ENCODE measurements at regions not wholly inside any gene's neighbourhood (a gene's known extent, or its start where the extent isn't known, plus 50 kb on each side); places are given as distances from the start of the nearest gene placed in this dataset.

DNA sequence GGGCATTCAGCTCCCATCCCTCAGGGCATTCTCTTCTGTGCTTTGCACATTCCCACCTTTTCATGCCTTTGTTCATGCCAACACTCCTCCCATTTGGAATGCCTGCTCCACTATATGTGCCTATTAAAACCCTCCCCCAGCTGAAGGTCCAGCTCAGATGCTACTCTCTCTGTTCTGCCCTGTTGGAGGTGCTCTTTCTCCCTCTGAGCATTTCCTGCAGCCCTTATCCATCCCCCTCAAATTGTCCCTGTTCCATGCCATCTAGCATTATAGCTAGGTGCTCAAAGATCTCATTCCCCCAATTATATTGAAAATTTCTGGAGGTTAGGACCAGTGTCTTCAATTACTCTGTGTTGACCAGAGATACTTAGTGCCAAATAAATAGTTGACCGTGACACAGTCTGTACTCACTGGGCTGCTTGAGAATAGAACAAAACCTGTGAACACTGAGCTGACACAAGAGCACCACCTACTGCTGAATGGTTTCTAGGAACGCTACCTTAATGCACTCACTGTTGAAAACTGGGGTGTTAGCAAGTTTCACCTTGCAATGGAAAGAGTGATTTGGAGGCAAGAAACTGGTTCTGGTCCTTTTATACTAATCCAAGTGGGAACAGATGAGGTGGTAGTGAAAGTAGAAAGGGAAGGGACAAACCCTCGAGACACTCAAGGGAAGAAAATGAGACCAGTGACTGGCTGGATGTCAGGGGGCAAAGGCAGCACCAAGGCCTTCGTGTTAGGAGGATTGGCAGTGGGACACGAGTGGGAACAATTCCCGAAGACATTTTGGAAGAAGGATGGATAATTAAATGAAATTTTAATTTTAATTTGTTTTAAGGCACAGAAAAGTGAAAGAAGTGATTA lies 289.8 kb upstream of the ROPN1 start:
- DNase-seq: no peak

DNA sequence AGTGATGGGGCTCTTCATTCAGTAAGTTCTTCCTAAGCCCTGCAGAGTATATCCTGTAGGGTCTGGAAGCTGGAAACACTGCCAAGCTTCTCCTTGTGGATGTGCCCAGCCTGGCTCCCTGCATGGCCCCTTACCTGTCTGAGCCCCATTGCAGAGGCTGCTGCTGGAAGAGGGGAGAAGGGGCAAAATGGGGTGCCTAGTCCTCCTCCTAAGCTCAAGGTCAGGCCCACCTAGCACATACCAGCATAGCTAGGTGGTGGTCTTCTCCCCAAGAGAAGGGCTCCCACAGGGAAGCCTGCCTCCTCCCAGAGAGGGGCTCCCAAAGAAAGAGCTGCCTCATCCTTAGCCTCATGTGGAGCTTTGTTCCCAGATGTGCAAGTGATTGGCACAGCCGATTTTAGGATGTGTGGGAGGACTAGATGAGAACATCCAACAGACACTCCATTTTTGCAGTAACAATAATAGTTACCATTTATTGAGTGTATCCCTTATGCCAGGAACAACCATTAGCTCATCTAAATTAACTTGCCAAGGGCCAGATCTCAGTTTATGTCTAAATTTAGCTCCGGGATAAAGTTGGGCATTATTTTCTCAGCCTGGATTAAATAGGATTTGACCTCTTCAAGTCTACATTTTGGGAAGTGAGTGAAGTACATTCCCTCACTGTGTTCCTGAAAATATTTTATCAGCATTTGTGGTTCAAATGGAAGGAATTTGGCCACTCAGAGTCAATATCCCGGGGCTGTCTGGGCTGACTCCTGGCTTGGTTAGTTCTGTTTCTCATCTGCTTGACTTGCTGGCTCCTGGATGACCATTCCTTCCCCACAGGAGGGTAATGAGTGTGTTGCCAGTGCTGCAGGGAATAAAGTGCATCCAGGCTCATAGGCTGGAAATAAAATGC lies 291.1 kb upstream of the ROPN1 start:
- no peak for DNase-seq

DNA sequence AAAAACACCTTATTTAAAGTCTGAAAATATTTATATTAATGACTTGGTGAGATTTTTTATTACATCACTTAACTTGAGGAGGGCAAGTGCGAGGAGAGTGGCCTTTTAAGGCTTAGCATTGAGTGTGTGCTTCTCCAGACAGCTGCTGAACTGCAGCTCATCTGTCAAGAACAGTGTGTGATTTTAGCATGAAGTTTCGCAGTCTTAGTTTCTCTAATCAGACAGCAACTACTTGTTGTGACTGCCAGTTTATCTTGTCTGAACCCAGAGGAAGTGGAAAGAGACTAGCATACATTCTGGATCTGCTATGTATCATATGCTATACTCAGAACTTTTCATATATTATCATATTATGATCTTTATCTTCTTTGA lies 291.7 kb upstream of the ROPN1 start:
- DNase-seq: no peak

DNA sequence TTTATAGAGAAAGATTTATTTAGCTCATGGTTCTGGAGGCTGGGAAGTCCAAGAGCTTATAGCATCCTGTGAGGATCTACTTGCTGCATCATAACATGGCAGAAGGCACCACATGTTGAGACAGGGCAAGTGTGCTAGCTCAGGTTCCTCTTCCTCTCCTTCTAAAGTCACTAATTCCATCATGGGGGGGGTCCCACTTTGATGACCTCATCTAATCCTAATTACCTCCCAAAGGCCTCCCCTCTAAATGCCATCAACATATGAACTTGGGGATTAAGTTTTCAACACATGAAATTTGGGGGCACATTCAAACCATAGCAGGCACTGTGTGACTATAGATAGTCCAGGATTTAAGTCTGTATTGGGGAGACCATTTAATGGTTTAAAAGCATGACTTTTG lies 297.1 kb upstream of the ROPN1 start:
- no peak for DNase-seq

DNA sequence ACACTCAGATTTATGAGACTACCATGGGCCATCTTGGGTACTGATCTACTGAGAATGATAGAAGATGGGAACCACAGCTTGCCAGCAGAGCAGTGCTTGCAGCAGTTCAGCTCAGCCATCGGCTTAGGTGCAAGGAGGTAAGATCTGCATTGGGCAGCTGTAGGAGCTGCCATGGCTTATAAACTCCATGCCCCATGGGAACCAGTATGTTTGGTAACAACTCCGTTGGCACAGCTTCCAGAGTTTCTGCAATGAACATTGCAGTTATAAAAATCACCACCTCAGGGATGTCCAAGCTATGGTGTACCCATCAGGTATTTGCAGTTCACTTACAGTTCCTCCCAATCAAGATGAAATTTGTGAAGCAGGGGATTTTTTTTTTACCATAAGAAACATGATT lies 299.1 kb upstream of the ROPN1 start:
- no peak for DNase-seq

DNA sequence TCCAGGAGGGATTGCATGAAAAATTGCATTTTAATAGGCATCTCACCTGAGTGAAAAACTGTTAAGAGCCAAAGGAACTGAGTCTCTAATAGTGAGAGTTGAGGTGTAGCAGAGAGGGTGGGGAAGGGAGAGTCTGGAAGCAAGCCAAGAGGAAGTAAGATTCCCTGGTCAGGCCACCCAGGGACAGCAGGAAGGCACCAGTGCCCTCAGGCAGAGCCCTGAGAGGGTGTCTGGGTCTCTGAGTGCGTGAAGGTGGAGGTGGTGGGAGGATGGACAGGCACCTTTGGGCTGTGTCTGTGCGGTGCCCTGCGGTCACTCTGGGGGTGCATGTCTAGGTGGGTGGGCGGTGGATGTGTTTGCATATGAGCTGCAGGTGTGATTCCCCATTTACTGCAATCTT lies 300.4 kb upstream of the ROPN1 start:
- no peak for DNase-seq

DNA sequence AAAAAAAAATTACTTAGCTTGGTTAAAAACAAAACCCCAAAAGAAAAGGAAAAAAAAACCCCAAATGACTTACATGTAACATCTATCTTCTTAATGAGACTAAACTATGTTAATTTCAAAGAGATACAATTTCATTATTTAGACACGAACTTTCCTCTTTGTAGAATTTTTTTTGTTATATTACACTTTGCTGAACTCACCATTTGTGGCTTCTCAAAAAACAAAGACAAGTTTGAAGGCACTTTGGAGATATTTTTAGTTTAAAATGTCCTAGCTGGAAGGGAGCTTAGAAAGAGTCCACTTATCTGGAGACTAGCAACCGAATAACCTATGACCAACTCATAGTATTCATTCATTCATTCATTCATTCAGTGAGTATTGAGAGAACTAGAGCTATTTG lies 301.7 kb upstream of the ROPN1 start:
- no peak for DNase-seq

DNA sequence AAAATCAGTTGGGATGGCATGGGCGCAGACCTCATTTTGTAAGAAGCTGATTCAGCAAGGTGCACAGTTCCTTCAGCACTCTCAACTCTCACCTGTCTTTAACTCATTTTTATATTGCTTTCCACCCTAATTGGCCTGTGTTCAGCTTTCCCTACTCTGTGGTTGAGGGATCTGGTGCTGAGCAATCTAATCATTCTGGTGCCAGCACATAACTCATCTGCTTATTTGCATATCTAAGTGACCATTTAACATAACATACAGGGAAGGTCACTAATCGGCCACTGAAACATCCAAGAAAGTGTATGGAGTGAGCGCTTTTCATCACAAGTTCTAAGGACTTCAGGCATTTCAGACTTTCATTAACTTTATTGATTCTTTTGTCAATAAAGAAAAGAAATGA lies 303.4 kb upstream of the ROPN1 start:
- no peak for DNase-seq

DNA sequence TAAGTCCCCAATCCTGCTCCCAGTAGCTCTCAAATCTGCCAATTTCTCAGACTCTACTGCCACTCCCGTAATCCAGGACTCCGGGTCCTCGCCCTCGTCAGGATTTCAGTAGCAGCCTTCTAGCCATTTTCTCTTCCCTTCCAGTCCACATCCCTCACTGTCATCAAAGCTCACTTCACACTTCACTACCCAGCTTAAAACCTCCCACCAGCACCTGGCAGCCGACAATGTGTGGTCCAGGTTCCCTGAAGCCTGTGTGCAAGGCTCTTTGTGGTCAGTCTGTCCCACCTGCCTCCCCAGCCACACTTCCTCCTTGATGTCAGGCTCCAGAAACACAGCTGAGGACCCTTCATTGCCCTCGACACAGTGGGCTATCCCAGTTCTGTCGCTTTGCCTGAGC lies 304.5 kb upstream of the ROPN1 start:
- DNase-seq: no peak

DNA sequence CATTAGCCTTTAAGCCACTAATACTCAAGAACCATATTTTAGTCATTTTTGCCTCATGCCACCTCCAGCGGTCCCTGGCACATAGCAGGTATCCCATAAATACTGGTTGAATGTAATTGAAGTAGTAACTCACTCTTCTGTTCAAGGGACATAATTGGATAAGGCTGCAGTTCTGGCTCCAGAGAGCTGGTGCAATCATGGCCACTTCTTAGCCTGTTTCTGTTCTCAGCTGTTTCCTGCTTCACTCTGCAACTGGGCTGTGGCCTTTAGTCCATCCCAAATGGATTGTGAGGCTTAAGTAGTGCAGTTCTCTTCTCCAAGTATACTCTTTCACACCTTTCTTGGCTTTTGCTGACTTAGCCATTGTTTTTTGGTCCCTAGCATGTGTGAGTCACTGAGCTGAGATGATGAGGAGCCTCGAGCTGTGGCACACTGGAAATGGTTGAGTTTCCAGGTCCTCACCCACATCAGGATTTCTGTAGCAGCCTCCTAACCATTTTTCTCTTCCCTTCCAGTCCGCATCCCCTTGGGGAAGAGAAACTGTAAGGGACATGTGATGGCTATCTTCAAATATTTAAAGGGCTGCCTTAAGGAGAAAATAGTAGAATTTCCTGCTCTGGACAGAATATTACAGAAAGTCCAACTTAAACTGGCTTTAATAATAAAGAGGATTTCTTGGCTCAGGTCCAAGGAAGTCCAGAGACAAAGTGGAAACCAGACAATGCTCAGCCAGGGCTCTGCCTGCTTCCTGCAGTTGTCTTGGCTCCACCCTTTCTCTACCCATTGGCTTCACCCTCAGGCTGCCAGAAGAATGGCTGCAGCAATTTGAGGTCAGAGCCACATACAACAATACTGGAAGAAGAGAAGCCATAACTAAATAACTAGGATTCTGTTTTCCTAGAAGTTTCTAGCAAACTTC lies 305.4 kb upstream of the ROPN1 start:
- no peak for DNase-seq

DNA sequence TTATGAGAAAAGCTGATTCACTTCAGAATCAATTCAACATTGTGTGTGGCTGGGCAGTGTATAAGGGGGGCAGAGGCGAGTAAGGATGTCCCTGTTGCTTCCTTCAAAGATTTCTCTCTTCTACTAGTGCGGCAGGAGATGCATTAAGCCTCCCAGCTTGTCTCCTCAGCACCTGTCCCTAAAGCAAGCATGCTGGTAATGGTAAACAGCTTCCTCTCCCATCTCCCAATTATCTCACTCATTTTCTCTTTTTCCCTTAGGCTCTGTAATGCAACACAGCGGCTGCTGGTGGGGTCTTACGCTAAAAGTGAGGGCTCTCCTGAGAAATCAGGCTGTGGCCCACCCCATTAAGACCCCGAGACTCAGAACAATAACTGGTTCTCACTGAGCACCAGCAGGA lies 306.4 kb upstream of the ROPN1 start:
- no peak for DNase-seq

DNA sequence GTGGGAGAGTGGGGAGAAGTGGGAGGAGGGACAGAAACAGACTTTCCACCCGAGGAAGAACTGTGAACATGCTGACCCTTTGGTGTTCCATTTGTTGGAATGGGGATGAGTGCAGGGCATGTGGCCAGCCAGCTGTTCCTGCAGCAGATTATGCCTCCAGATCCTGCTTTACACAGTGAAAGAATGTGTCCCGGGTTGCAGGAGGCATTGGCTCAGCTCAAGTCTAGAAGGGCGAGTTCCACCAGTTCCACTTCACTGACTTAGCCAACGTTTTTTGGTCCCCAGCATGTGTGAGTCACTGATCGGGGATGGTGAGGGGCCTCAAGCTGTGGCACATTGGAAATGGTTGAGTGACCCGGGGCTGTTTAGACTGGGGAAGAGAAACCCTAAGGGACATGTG lies 307.0 kb upstream of the ROPN1 start:
- DNase-seq: no peak

DNA sequence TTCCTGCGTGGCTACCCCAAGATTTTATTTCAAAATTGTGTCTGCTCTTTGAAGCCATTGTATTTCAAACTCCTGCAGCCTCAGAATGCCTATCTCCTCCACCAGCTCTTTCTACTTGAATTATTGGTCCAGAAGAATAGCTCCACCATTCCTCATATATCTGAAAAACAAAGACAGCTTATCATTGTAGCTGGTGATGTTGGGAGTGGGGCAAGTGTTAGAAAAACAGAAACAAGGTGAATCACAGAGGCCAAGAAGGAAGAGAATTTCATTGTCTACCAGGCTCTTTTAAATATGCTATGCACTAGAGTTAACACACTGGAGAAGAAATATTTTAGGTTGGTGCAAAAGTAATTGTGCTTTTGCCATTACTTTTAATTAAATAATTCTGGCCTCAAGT lies 307.9 kb upstream of the ROPN1 start:
- no peak for DNase-seq

DNA sequence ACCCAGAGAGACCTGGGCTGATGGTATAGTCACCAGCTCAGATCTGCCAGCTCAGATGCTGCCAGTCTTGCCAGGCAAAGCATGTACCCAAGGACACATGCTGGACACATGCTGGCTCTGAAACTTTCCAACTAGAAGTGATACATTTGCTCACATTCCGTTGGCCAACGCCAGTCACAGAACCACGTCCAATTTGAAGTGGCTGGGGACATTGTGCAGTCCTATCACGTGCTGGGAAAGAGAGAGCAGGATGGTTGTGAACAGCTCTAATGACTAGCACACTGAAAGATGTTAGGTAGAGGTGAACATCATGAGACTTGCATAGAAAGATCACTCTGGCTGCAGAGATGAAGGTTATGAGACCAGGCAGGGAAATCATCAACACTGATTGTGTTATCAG lies 308.5 kb upstream of the ROPN1 start:
- DNase-seq: no peak

DNA sequence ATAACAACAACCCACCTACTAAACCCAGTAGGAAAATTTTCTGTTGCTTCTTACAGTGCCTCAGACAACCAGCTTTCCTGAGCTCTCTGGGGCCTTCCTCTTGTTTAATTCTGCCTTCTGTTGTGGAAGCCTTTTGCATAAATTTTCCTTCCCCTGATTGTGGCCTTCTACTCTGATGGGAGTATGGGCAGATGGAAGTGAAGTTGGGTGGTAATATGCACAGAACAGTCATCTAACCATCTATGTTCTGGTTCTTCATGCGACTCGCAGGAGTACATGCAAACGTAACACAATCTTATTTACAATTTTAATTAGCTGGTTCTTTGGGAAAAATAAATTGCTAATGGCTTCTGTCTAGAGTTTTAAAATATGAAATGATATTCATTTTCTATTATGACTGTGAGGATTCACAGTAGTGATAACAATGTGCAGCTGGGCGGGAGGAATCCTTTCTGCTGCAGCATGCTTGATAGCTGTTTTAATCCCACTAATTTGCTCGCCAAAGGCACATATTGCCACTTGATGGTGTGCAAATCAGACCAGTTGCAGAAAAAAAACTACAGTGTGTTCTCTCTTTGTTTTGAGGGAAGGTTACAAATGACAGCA lies 311.5 kb upstream of the ROPN1 start:
- DNase-seq: no peak

DNA sequence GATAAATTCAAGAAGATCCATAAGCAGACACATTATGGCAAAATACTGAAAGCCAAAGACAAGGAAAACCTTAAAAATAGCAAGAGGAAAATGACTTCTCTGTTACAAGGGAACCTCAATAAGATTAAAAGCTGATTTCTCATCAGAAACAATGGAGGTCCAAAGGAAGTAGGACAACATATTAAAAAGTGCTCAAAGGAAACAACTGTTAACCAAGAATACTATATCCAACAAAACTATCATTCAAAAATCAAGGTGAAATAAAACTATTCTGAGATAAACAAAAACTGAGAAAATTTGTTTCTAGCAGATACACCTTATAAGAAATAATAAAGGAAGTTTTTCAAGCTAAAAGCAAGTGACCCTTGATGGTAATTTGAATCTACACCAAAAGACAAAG lies 314.7 kb upstream of the ROPN1 start:
- no peak for DNase-seq

DNA sequence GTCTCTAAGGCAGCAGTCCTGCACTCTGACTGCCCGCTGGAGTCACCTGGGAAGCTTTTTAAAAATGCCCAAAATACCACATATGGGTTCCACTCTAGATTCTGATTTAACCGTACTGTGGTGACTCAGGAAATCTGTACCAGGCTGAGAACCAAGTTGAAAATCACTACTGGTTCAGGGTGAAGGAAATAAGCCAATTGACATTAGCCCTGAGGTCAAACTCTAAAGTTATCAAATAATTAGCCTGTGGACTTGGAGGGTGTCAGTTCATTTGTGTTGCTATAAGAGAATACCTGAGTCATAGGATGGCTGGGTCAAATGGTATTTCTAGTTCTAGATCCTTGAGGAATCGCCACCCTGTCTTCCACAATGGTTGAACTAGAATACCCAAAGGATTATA lies 321.7 kb upstream of the ROPN1 start:
- DNase-seq: no peak

DNA sequence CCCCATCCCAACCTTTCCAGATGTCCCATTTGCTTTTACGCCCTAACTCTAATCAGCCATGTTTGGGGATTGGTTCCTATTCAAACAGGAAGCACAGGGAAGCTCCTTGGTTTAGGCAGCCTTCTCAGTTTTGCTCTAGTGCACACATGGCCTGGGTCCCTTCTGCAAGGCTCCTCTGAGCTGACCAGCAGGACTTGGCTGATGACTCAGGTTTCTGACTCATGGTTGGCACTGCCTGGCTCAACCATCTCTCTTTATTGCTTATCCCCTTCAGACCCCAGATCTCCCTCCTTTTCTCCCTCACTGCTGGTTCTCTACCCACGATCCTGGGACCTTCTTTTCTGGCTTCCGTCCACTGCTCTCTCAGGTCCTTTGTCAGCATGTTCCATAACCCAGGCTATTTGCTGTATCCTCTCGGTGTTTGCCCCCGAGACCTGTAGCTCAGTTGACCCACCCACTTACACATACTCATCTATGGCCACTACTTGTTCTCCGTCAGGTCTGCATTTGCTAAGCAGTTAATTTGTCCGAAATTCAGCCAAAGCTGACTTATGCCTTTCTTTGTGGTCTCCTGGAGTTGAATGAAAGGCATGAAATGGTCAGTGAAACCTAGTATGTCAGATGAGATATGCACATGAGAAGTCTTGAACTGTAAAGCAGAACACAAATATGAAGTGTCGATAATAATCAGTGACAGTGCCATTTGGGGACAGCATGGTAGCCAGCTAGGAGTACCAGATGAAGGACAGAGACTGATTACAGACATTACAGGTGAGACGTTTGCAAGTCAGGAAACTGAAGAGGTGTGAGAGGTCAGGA lies 323.5 kb upstream of the ROPN1 start:
- no peak for DNase-seq

DNA sequence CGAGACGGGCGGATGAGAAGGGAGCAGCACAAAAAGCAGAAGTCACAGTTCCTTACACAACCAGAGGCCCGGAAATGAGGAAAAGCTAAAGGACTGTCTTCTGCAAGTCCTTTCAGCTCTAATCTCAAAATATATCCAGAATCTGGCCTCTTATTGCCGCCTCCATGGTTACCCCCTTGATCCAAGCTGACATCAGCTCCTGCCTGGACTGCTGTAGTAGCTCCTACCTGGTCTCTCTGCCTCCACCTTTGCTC lies 324.0 kb upstream of the ROPN1 start:
- no peak for DNase-seq

DNA sequence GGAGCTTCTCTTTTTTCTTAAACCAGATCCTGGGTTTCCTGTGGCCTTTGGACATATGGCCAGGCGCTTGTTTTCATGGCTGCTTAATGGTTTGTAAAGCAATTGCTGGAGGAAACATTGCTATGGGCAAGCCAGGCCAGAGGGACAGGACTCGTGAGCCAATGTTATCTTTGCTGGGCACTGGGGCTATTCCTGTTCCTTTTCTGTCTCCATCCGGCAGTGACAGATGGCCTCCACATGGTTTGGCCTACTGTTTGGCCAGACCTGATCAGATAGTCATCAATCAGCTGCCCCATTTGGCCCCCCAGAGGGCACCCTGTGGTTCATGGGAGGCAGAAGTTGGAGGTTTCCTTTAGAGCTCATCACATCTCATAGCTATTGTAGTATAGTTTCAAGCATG lies 326.1 kb upstream of the ROPN1 start:
- no peak for DNase-seq

DNA sequence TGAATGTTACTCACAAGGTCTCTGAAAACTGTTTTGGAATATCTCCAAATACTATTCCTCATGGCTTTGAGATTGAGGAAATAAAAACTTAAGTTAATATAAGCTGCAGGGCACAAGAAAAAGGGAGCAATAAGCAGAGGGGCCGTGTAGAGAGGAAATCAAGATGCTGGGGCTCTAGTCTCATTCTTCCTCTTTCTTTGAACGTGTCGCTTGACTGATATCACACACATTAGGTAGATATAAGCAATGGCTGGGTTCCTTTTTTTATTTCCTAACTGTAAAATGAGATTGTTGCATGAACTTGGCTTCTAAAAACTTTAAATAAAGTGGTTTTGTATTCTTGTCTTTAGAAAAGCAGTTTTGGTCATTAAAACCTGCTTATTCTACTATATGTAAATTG lies 326.7 kb upstream of the ROPN1 start:
- no peak for DNase-seq

DNA sequence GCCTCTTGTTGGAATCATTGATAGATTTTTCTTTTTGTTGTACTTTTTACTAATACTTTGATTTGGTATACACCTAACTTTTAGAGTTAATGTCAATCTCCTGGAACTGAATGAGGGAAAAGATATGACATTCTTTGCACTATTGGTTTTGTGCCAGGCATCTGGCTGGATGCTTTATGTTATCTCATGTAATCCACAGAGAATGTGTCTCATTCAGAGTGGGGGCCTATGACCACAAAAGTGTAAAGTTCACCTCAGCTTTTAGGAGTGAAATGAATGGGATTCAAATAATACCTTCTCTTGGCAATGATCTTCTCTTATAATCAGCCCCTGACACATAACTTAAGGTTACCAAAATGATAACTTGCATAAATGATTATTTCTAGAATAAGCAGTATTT lies 329.1 kb upstream of the ROPN1 start:
- DNase-seq: no peak
